PC-9 (cell line): ENCODE measurements at regions not wholly inside any gene's neighbourhood (a gene's known extent, or its start where the extent isn't known, plus 50 kb on each side); places are given as distances from the start of the nearest gene placed in this dataset.

Experiments used
- CTCF ChIP-seq: fragments of 200-600 bp; sonication (generic); conservative IDR thresholded peaks from 2 replicates; pipeline ENCODE4 v1.6.1; 2017; ENCODE audit warnings: mixed run types, antibody characterized with exemption, mild to moderate bottlenecking, moderate library complexity
- EZH2 ChIP-seq: fragments of 200-600 bp; sonication (generic); IDR thresholded peaks from 2 replicates; pipeline ENCODE4 v1.8.0; 2017; ENCODE audit warnings: antibody characterized with exemption, low read depth

- TF ChIP-seq CTCF = no peak
- no peak for TF ChIP-seq EZH2
These were observed 876.8 kb downstream of the SLC6A15 start for GRCh38 chr12:84035766-84036165.
